ENCODE measurements at regions not wholly inside any gene's neighbourhood (a gene's known extent, or its start where the extent isn't known, plus 50 kb on each side); places are given as distances from the start of the nearest gene placed in this dataset.

DNA sequence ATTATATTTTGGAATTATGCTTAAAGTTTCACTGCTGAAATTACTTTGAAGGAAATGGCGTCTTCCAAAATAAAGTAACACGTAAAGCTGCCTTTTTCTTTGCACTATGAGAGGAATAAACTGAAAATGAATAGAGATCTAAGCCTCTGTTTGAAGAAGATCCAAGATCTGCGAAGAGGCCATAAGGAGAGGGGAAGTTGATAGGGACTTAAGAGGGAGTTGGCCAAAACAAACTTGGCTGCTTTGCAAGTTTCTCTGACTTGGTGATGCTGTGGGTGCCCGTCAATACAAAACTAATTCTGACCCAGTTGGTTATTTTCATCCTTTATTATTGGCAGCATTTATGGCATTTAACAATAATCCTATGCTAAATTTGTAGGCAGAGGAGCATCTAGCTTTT is 190.2 kb upstream of the GBE1 start:
- Histone ChIP-seq H3K27me3 (ENCODE audit: control insufficient read depth, insufficient read depth, low read length) (no peaks in the 10 kb centered on the region), H3K36me3 (ENCODE audit: control insufficient read depth, insufficient read depth, low read length) (no peaks in the 10 kb centered on the region), H3K4me1 (ENCODE audit: control insufficient read depth, insufficient read depth, low read length) (no peaks in the 10 kb centered on the region), H3K9me3 (ENCODE audit: control insufficient read depth, insufficient read depth, low read length) (no peaks in the 10 kb centered on the region), H3K4me3 (ENCODE audit: low read depth, low read length) (no peak overlapping the region), H3K27ac (ENCODE audit: low read depth, low read length) (no peak overlapping the region)
- WGBS (ENCODE audit: insufficient coverage) = 61% methylated on average over 3 of the region's 4 CpGs
- peak in 1 of 6 donors; percentile 78 for DNase-seq (ENCODE audit: low read depth in 4 of 6, low spot score in 6 of 6)

DNA sequence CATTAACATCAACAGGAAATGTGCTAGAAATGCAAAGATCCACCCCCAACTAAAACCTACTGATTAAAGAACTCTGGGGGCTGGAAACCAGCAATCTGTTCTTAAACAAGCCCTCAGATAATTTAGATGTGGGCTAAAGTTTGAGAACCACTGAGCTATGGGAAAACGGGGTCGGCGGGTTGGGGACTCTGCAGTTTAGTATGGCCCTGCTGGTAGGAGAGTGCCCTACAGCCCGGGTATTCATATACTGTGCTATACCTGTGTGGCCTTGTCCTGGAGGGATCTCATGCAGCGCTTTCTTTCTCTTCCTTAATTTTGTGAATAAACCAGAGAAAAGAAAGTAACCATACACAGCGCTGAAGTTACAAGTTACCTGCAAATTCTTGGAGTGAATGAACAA is 189.7 kb upstream of the GBE1 start:
- Histone ChIP-seq H3K9me3 (ENCODE audit: control insufficient read depth, insufficient read depth, low read length) (no peaks in the 10 kb centered on the region), H3K4me3 (ENCODE audit: low read depth, low read length) (no peak overlapping the region), H3K27ac (ENCODE audit: low read depth, low read length) (no peak overlapping the region), H3K27me3 (ENCODE audit: control insufficient read depth, insufficient read depth, low read length) (no peaks in the 10 kb centered on the region), H3K36me3 (ENCODE audit: control insufficient read depth, insufficient read depth, low read length) (no peaks in the 10 kb centered on the region), H3K4me1 (ENCODE audit: control insufficient read depth, insufficient read depth, low read length) (no peaks in the 10 kb centered on the region)
- DNase-seq (ENCODE audit: low read depth in 4 of 6, low spot score in 6 of 6) = no peak
- 61% methylated on average over 3 of the region's 6 CpGs for WGBS (ENCODE audit: insufficient coverage)

DNA sequence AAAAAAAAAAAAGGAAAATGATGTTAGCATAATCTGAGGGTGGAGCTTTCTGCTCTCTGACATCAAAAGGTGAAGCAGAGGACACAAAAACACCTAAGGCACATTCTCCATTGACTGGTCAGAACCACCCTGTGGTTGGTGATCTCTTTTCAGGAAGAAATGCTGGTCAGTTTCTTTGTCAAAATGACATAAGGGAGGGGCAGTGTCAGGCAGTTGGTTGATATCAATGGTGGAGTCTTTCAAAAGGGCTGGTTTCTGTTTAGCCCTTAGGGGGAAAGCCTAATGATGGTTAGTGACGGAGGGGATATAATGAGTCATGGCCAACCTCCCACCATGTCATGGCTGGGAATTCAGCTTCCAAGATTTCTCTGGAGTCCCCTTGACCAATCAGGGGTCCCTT is 185.9 kb upstream of the GBE1 start:
- no peaks in the 10 kb centered on the region for H3K36me3 ChIP-seq (ENCODE audit: control insufficient read depth, insufficient read depth, low read length)
- DNase-seq (ENCODE audit: low read depth in 4 of 6, low spot score in 6 of 6) = no peak
- H3K27me3 ChIP-seq (ENCODE audit: control insufficient read depth, insufficient read depth, low read length) = no peaks in the 10 kb centered on the region
- no CpG with 5 or more reads among the region's 1 CpG for WGBS (ENCODE audit: insufficient coverage)
- no peaks in the 10 kb centered on the region for H3K4me1 ChIP-seq (ENCODE audit: control insufficient read depth, insufficient read depth, low read length)
- no peak overlapping the region for H3K27ac ChIP-seq (ENCODE audit: low read depth, low read length)
- peaks cover 2% of the 10 kb centered on the region for H3K9me3 ChIP-seq (ENCODE audit: control insufficient read depth, insufficient read depth, low read length)
- H3K4me3 ChIP-seq (ENCODE audit: low read depth, low read length) = no peak overlapping the region

DNA sequence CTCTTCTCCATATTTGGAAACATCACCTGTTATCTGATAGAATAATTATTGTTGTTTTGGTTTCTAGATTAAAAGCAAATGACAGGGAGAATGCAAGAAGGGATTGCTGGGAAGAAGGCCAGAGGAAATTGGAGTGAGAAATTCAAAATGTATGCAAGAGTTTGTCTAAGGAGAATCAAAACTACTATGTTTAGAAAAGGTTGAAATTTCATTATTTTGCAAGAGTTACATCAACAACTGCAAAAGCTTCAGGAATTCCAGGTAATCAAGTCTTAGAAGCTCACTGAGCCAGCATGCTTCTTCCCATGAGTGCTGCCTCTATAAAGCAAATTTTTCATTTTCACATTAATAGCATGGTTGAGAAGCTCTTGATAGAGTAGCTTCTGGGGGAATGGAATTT is 177.2 kb upstream of the GBE1 start:
- Histone ChIP-seq H3K9me3 (ENCODE audit: control insufficient read depth, insufficient read depth, low read length) (peaks cover 6% of the 10 kb centered on the region), H3K4me3 (ENCODE audit: low read depth, low read length) (no peak overlapping the region), H3K4me1 (ENCODE audit: control insufficient read depth, insufficient read depth, low read length) (no peaks in the 10 kb centered on the region), H3K27ac (ENCODE audit: low read depth, low read length) (no peak overlapping the region), H3K27me3 (ENCODE audit: control insufficient read depth, insufficient read depth, low read length) (no peaks in the 10 kb centered on the region), H3K36me3 (ENCODE audit: control insufficient read depth, insufficient read depth, low read length) (no peaks in the 10 kb centered on the region)
- peak in 1 of 6 donors; percentile 32 for DNase-seq (ENCODE audit: low read depth in 4 of 6, low spot score in 6 of 6)

DNA sequence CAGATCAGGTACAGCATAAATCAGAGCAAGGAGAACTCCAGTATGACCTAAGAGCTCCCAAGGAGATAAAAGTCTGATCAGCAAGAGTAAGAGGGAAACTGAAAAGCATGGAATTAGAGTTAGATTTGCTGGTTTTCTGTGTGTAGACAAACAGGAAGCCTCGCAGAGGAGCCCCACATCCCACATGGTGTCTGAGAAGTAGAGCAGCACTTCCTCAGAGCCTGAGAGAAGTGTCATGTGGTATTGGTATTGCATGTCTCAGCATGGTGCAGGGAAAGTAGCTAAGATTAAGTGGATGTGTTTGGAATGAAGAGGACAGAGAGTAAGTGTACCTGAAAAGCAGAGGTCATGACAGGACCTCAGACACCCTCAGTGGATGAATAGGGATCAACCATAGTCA is 175.4 kb upstream of the GBE1 start:
- Histone ChIP-seq H3K36me3 (ENCODE audit: control insufficient read depth, insufficient read depth, low read length) (no peaks in the 10 kb centered on the region), H3K9me3 (ENCODE audit: control insufficient read depth, insufficient read depth, low read length) (peaks cover under 1% of the 10 kb centered on the region), H3K4me3 (ENCODE audit: low read depth, low read length) (no peak overlapping the region), H3K4me1 (ENCODE audit: control insufficient read depth, insufficient read depth, low read length) (no peaks in the 10 kb centered on the region), H3K27me3 (ENCODE audit: control insufficient read depth, insufficient read depth, low read length) (no peaks in the 10 kb centered on the region), H3K27ac (ENCODE audit: low read depth, low read length) (no peak overlapping the region)
- no peak for DNase-seq (ENCODE audit: low read depth in 4 of 6, low spot score in 6 of 6)
- 57% methylated on average over 1 of the region's 1 CpG for WGBS (ENCODE audit: insufficient coverage)

DNA sequence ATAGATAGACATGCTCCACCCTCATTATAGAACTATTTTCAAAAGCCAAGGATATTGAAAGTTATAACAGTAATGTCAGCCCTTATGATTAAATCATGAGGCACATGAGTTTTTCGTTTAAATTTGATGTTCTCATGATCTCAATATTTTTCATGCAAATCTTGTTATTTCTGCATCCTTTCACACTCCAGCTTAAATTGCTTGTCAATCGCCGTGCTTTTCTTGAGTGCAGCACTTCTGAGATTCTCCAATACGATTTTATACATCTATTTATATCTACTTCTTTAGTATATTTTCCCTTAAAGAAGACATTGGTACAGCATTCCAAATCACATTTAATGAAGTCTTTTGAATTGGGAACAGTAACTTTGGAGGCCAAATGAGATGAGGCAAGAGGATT is 171.2 kb upstream of the GBE1 start:
- 71% methylated on average over 1 of the region's 4 CpGs for WGBS (ENCODE audit: insufficient coverage)
- no peak overlapping the region for H3K4me3 ChIP-seq (ENCODE audit: low read depth, low read length)
- H3K27ac ChIP-seq (ENCODE audit: low read depth, low read length) = no peak overlapping the region
- no peaks in the 10 kb centered on the region for H3K27me3 ChIP-seq (ENCODE audit: control insufficient read depth, insufficient read depth, low read length)
- DNase-seq (ENCODE audit: low read depth in 4 of 6, low spot score in 6 of 6) = peak in 1 of 6 donors; percentile 29
- no peaks in the 10 kb centered on the region for H3K36me3 ChIP-seq (ENCODE audit: control insufficient read depth, insufficient read depth, low read length)
- no peaks in the 10 kb centered on the region for H3K9me3 ChIP-seq (ENCODE audit: control insufficient read depth, insufficient read depth, low read length)
- no peaks in the 10 kb centered on the region for H3K4me1 ChIP-seq (ENCODE audit: control insufficient read depth, insufficient read depth, low read length)

DNA sequence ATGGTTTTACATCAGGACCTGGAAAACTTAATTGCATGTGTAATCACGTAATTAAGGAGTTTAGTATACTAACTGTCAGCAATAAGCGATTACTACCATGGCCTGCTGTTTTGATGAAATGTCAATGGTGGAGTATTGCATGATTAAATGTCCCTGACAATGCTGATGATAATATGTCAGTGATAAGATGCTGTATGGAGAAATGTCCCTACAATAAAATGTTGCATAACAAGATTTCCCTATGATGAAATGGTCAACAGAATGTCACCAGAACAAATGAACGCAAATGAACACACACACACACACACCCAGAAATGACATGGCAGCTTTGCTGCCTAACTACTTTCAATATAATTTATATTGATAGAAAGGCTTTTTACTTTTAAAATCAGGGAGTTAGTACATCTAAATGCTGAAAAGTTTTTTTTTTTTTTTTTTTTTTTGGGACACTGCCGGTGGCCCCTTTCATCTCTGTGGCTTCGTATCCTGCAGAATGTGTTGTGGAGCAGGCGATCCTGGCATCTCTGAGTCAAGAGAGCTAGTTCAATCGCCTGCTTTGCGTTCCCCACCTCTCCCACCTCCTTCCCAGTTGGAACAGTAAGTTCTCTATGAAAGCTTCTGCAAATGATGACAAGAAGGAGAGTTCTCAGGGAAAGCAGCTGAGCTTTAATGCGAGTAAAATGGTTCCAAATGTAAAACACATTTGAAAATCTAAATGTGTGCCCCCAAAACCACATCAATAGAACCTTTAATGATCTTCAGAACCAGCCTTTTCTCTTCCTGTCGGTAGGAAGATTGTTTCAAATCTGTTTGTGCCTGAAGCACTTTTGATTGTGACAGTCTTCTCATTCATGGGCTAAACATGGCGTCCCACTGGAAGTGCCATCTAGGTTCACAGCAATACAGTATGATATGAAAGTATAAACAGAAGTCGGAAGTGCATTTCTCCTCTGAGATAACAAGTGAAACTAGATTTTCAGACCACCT is 170.1 kb upstream of the GBE1 start:
- Histone ChIP-seq H3K4me1 (ENCODE audit: control insufficient read depth, insufficient read depth, low read length) (no peaks in the 10 kb centered on the region), H3K36me3 (ENCODE audit: control insufficient read depth, insufficient read depth, low read length) (no peaks in the 10 kb centered on the region), H3K27me3 (ENCODE audit: control insufficient read depth, insufficient read depth, low read length) (no peaks in the 10 kb centered on the region), H3K9me3 (ENCODE audit: control insufficient read depth, insufficient read depth, low read length) (no peaks in the 10 kb centered on the region), H3K27ac (ENCODE audit: low read depth, low read length) (no peak overlapping the region), H3K4me3 (ENCODE audit: low read depth, low read length) (no peak overlapping the region)
- WGBS (ENCODE audit: insufficient coverage) = 100% methylated on average over 1 of the region's 12 CpGs
- DNase-seq (ENCODE audit: low read depth in 4 of 6, low spot score in 6 of 6) = peak in 2 of 6 donors; percentile 15 to 32

DNA sequence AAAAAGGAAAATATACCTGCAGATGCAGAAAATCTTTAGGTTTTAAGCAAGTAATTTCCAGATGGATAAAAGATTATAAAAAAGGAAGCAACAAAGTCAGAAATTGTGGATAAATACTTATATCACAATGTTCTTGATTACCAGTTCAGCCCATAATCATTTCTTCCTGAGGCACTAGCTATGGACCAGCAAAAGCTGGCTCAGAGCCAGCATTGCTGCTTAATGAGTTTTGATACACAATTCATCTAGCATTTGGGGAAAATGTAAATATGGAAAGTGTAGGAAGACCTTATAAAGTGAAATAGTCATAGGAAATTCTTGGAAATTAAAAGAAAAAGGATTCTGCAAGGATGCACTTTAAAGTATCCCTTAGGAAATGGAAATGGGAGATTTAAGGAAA is 168.3 kb upstream of the GBE1 start:
- Histone ChIP-seq H3K4me1 (ENCODE audit: control insufficient read depth, insufficient read depth, low read length) (no peaks in the 10 kb centered on the region), H3K36me3 (ENCODE audit: control insufficient read depth, insufficient read depth, low read length) (no peaks in the 10 kb centered on the region), H3K27me3 (ENCODE audit: control insufficient read depth, insufficient read depth, low read length) (no peaks in the 10 kb centered on the region), H3K4me3 (ENCODE audit: low read depth, low read length) (no peak overlapping the region), H3K9me3 (ENCODE audit: control insufficient read depth, insufficient read depth, low read length) (no peaks in the 10 kb centered on the region), H3K27ac (ENCODE audit: low read depth, low read length) (no peak overlapping the region)
- peak in 1 of 6 donors; percentile 13 for DNase-seq (ENCODE audit: low read depth in 4 of 6, low spot score in 6 of 6)

DNA sequence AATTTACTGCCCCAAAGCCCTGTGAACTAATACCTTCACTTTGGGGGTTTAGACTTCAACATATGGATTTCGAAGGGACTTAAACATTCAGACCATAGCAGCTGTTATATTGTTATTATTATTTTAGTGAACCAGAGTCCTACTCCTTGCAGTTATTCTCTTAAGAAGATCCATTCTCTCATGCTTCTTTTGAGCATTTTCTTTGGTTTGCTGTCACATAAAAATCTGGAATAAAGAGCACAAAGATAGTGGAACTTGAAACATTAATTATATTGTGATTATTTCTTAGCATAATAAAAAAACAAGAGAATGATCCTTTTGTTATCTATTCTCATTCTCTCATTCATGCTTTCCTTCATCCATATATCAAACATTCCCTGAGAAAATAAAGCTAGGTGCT is 166.4 kb upstream of the GBE1 start:
- no peak for DNase-seq (ENCODE audit: low read depth in 4 of 6, low spot score in 6 of 6)
- no CpG with 5 or more reads among the region's 1 CpG for WGBS (ENCODE audit: insufficient coverage)
- H3K9me3 ChIP-seq (ENCODE audit: control insufficient read depth, insufficient read depth, low read length) = no peaks in the 10 kb centered on the region
- H3K36me3 ChIP-seq (ENCODE audit: control insufficient read depth, insufficient read depth, low read length) = no peaks in the 10 kb centered on the region
- H3K27me3 ChIP-seq (ENCODE audit: control insufficient read depth, insufficient read depth, low read length) = no peaks in the 10 kb centered on the region
- H3K27ac ChIP-seq (ENCODE audit: low read depth, low read length) = no peak overlapping the region
- no peak overlapping the region for H3K4me3 ChIP-seq (ENCODE audit: low read depth, low read length)
- no peaks in the 10 kb centered on the region for H3K4me1 ChIP-seq (ENCODE audit: control insufficient read depth, insufficient read depth, low read length)

DNA sequence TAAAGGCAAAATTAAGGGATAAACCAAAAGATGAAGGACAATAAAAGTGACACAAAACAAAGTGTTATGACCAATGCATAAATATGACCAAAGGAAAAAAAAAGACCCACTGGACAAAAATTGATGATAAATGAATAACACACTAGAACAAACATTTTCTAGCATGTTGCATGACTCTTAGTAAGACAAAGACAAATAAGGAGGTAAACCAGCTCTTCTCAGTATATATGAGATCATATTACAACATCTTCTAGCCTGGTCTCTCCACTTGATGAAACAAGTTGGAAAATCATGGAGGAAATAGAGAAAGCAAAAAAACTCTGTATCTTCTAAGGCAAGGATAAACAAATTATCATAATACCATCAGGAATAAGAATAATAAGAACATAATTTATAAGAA is 163.9 kb upstream of the GBE1 start:
- H3K27ac ChIP-seq (ENCODE audit: low read depth, low read length) = no peak overlapping the region
- H3K9me3 ChIP-seq (ENCODE audit: control insufficient read depth, insufficient read depth, low read length) = no peaks in the 10 kb centered on the region
- no peaks in the 10 kb centered on the region for H3K4me1 ChIP-seq (ENCODE audit: control insufficient read depth, insufficient read depth, low read length)
- H3K36me3 ChIP-seq (ENCODE audit: control insufficient read depth, insufficient read depth, low read length) = no peaks in the 10 kb centered on the region
- no peak for DNase-seq (ENCODE audit: low read depth in 4 of 6, low spot score in 6 of 6)
- H3K27me3 ChIP-seq (ENCODE audit: control insufficient read depth, insufficient read depth, low read length) = no peaks in the 10 kb centered on the region
- H3K4me3 ChIP-seq (ENCODE audit: low read depth, low read length) = no peak overlapping the region
